Stimulated activated CD8-positive, alpha-beta memory T cell treated with anti-CD3 and anti-CD28 coated beads, Interleukin-12 subunit alpha, Interleukin-12 subunit beta, amount 100 ng/mL, for 4 hours (primary cell): ENCODE measurements at regions not wholly inside any gene's neighbourhood (a gene's known extent, or its start where the extent isn't known, plus 50 kb on each side); places are given as distances from the start of the nearest gene placed in this dataset.
"Not testable (repeated sequence)": the region's sequence is repeated elsewhere in the genome, so short reads cannot be mapped to it uniquely, and the experiment has no call there.

Source experiments
- DNase-seq: peaks from one replicate; pipeline ENCODE4 v3.0.0-alpha.2; 2020; ENCODE audit warnings: low read depth

DNA sequence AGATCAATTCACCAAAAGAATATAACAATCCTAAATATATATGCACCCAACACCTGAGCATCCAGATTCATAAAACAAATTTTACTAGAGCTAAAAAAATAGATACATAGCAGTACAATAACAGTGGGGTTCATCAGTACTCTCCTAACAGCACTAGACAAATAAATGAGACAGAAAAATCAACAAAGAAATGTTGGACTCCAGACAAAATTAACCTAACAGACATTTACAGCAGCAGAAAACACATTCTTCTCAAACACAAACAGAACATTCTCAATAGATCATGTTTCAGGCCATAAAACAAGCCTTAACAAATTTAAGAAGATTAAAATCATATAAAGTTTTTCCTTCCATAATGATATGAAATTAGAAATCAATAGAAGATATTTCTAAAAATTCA, 124.8 kb upstream of the NECTIN3 start:
- no peak for DNase-seq

DNA sequence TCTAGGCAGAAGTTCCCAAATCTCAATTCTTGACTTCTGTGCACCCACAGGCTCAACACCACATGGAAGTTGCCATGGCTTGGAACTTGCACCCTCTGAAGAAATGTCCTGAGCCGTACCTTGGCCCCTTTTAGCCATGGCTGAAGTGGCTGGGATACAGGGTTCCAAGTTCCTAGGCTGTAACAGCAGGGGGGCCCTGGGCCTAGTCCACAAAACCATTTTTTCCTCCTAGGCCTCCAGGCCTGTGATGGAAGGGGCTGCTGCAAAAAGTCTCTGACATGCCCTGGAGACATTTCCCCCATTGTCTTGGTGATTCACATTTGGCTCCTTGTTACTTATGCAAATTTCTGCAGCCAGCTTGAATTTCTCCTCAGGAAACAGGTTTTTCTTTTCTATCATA, 122.4 kb upstream of the NECTIN3 start:
- not testable (repeated sequence) for DNase-seq

DNA sequence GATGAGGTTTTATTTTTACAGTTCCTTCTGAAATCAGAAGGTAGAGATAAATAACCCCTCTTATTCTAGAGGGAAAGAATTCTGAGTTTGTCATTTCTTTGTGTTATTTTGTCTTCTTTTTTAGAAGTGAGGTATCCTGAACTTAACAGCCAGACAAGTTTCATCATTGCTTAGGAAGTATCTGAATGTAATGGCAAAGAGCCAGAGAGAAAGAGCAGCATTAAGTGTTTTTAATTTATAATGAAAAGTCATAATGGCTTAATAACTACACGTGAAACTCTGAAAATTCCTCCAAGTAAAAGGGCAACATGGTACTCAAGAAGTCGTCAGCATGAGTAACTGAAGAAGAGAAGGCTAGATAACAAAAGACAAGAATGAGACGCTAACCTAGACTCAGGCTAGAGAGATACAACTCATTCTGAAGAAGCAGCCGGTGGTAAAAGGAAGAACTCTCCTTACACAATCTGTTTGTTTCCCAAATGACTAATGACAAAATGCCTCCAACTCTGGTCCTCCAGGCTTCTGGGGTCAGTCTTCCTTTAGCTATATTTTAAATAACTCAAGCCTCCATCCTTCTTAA, 116.2 kb upstream of the NECTIN3 start:
- no peak for DNase-seq

- no peak for DNase-seq
Observed at GRCh38 chr3:110956081-110956480, 115.5 kb upstream of the NECTIN3 start.

DNA sequence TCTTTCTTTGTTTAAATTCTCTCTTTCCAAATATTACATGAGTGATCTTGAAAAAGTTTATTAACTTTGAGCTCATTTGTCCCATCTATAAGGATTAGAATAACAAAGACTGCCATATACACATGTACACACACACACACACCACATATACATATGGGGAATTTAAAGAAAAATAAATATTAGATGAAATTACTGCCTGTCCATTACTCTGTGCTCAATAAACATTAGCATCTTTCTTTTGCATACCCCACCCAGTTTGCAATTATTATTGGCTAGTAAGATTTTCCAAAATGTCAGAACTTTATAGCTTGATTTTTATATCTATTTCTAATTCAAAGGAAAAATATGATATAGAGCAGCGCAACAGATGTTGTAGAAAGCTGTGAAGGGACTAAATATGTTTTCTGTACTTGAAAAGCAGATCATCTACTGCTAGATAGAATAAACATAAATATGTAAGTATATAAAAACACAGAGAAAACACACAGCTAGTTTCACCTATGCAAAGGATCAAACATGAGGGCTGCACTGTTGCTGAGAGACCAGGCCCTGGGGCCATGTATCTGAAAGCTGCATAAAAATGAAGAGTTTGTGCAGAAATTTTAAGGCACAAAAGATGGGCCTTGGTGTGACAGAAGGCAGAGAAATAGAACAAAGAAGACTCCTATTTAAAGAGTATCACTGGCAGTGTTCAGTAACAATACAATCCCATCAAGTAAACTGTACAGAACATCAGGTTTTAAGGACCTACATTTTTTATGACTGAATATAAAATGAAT, 114.2 kb upstream of the NECTIN3 start:
- DNase-seq, result no peak

GRCh38 chr3:110958313-110959147, 113.1 kb upstream of the NECTIN3 start:
- DNase-seq, result no peak

DNA sequence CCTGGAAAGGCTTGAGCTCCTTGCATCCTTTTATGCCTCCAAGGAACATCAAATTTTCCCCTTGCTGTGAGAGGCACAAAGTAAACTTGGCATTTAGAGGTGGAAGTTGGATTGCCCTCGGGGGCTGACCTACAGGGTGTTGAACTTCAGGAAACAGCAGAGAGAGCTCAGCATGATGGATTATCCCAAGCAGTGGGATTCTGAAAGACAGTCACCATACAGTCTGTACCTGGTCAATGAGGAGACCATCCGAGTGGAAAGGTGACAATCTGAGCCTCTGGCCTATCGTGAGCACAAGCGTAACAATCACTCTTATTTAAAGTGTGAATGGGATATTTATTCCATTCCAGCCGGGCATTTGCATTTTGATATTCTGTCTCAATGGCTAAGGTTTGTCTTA, 105.6 kb upstream of the NECTIN3 start:
- DNase-seq, result no peak

- no peak for DNase-seq
Observed at GRCh38 chr3:110966966-110967663, 104.5 kb upstream of the NECTIN3 start.

DNA sequence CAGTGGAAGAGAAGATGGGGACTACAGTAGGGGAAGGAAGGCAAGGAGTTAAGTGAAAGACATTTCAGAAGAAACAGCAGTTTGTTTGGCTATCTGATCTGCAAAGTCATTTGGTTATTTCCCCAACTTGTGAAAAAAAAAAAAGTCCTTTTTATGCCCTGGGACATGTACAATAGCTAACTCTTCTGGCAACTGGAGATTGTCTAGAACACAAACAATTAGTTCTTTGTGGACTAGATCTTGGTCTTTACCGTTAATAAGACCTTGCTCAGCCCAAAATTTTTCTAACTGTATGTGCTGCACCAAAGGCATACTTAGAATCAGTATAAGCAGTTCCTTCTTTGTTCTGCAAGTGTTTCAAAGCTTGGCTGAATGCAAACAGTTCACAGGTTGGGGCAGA, 103.5 kb upstream of the NECTIN3 start:
- no peak for DNase-seq

- no peak for DNase-seq
Observed at GRCh38 chr3:110969229-110970211, 102.1 kb upstream of the NECTIN3 start.

DNA sequence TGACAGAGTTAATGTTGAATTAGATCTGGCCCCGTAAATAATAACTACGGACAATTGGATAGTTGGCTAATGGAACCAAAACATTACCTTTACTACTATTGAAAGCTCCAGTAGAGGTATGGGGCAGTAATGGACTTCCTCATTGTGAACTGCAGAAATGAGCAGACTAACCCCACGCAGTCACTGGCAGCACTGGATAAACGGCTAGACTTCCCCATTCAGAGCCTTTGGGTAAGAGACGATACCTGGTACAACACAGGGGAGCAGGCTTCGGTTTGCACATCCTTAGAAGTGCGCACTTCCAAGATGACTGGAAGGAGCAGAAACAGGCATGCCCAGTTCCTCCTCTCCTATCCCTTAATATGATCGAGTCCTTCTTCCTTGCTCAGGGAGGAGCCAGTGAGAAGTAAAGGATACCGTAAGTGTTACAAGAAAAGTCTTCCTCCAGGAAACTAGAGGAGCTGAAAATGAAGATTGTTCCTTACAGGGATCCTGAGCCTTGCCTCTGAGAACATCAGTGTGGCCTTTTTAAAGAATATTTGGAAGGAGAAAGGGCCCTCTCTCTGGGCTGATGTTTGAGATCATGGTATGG, 100.5 kb upstream of the NECTIN3 start:
- no peak for DNase-seq

DNA sequence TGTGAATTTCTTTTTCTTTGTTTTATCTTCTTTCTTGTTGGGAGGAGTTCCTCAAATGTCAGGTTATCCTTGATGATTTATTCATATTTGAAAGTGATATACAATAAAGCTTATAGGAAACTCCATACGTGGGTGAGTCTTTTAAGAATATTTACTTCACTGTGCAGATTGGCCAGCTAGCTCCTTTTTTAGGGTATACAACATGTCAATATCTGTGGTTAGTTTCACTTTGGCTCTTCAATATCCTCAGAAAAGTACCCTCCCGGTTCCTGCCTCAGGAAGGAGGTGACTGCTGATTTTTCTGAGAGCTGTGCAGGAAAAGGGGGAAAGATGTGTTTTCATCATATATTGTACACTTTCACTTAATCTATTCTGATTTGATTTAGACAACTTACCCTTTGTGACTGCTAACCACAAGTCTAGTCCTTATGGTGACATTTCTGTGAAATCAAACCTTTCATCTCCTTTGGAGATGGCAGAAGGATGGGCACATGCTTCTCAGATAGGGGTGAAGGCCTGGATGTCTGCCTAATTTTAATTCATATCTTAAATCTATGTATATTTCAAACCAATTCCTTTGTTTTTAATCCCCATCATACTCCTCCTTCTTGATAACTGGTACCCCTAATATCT, 98.2 kb upstream of the NECTIN3 start:
- DNase-seq, result no peak

DNA sequence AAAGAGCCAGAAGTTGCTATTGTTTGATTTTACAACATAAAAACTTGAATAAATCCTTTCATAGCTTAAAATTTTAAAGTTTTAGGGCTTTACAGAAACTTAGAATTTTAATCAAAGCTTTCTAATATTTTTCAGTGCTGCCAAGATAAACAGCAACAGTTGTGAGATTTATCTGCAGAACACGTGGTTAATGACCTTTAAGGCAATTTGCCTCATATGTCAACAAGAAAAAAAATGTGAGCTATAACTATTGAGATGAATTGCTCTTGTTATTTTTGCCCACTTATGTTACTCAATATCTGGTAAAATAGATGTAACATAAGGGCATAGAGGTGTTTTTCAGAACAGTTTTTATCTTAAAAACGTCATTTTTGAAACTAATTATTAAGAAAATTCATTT, 96.7 kb upstream of the NECTIN3 start:
- DNase-seq, result no peak

DNA sequence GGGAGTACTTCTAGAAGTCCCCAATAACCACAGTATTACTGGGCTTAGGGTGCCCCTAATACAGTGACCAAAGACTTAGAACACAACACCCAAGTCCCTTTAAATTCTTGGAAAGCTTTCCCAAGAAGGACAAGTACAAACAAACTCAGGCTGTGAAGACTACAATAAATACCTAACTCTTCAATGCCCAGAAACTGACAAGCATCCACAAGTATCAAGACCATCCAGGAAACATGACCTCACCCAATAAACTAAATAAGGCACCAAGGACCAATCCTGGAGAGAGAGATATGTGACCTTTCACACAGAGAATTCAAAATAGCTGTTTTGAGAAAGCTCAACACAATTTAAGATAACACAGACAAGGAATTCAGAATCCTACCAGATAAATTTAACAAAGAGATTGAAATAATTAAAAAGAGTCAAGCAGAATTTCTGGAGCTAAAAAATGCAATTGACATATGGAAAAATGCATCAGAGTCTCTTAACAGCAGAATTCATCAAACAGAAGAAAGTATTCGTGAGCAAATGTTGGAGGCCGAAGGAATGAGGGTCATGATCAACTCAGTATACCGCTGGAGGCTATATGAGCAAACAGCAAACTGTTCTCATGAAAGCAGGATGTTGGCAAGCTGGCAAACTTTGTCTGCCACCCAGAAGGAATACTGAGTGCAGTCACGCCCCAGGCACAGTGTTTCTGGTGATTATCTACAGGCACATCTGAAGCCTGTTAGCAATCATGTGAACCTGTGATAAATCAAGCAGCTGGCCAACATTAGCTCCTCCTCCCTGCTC, 87.0 kb upstream of the NECTIN3 start:
- DNase-seq, result no peak

GRCh38 chr3:110989446-110989845, 82.2 kb upstream of the NECTIN3 start:
- no peak for DNase-seq

- no peak for DNase-seq
Observed at GRCh38 chr3:110995461-110996231, 76.0 kb upstream of the NECTIN3 start.

DNA sequence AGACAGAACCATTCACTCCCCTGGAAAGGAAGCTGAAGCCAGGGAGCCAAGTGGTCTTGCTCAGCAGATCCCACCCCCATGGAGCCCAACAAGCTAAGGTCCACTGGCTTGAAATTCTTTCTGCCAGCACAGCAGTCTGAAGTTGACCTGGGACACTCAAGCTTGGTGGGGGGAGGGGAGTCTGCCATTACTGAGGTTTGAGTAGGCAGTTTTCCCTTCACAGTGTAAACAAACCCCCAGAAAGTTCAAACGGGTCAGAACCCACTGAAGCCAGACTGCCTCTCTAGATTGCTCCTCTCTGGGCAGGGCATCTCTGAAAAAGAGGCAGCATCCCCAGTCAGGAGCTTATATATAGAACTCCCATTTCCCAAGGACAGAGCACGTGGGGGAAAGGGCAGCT, 72.8 kb upstream of the NECTIN3 start:
- not testable (repeated sequence) for DNase-seq

DNA sequence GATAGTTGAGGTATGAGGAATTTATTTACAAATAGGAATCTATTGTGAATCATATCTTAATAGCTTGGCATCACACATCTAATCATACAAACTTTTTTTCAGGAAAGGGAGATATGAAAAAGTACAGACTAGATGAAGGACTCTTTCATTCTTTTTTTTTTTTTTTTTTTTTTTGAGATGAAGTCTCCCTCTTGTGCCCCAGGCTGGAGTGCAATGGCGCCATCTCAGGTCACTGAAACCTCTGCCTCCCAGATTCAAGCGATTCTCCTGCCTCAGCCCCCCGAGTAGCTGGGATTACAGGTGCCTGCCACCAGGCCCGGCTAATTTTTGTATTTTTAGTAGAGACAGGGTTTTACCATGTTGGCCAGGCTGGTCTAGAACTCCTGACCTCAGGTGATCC, 65.1 kb upstream of the NECTIN3 start:
- not testable (repeated sequence) for DNase-seq
